Loucy (cell line): ENCODE measurements at regions not wholly inside any gene's neighbourhood (a gene's known extent, or its start where the extent isn't known, plus 50 kb on each side); places are given as distances from the start of the nearest gene placed in this dataset.

Source experiments
- EZH2phosphoT487 ChIP-seq: fragments of 200-600 bp; IDR thresholded peaks from 2 replicates; pipeline ENCODE4 v1.6.1; 2018; ENCODE audit warnings: antibody characterized with exemption, mild to moderate bottlenecking, moderate library complexity, borderline replicate concordance
- TF ChIP-seq, protein P1 (sequence below): fragments of 200-600 bp; sonication (generic); conservative IDR thresholded peaks from 2 replicates; pipeline ENCODE4 v1.5.1; 2014; ENCODE audit warnings: mild to moderate bottlenecking, antibody characterized with exemption, low read length

DNA sequence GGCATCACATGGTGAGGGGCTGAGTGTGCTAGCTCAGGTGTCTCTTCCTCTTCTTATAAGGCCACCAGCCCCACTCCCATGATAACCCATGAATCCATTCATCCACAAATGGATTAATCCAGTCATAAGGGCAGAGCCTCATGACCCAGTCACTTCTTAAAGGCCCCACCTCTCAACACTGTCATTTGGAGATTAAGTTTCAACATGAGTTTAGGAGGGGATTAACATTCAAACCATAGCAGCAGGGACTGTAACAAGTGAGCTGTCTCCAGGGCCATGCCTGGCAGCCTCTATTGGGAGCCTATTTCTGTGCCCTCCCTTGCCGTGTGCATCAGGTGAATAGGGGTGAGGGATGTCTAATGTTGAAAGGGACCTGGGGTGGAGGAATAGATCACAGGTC is 77.5 kb downstream of the CHRD start:
- TF ChIP-seq, protein P1, sequence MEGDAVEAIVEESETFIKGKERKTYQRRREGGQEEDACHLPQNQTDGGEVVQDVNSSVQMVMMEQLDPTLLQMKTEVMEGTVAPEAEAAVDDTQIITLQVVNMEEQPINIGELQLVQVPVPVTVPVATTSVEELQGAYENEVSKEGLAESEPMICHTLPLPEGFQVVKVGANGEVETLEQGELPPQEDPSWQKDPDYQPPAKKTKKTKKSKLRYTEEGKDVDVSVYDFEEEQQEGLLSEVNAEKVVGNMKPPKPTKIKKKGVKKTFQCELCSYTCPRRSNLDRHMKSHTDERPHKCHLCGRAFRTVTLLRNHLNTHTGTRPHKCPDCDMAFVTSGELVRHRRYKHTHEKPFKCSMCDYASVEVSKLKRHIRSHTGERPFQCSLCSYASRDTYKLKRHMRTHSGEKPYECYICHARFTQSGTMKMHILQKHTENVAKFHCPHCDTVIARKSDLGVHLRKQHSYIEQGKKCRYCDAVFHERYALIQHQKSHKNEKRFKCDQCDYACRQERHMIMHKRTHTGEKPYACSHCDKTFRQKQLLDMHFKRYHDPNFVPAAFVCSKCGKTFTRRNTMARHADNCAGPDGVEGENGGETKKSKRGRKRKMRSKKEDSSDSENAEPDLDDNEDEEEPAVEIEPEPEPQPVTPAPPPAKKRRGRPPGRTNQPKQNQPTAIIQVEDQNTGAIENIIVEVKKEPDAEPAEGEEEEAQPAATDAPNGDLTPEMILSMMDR, result no peak
- no peak for TF ChIP-seq EZH2phosphoT487
